ENCODE measurements at regions not wholly inside any gene's neighbourhood (a gene's known extent, or its start where the extent isn't known, plus 50 kb on each side); places are given as distances from the start of the nearest gene placed in this dataset.

- Histone ChIP-seq H3K4me1 (no peaks in the 10 kb centered on the region), H3K9me3 (no peaks in the 10 kb centered on the region), H3K4me2 (no peak overlapping the region), H3K27ac (no peak overlapping the region), H4K20me1 (no peaks in the 10 kb centered on the region), H3K27me3 (no peaks in the 10 kb centered on the region), H3K9ac (no peak overlapping the region), H3K4me3 (no peak overlapping the region), H3K36me3 (no peaks in the 10 kb centered on the region)
- no peak for TF ChIP-seq Cebpa-rat (IDR thresholded peaks at IDR 0.05)
Measured at GRCh38 chr15:25624504-25625177, 185.8 kb upstream of the UBE3A start.

GRCh38 chr15:25623708-25624107 lies 184.9 kb upstream of the UBE3A start:
- H3K9me3 ChIP-seq, result no peaks in the 10 kb centered on the region
- no peaks in the 10 kb centered on the region for H3K27me3 ChIP-seq
- no peaks in the 10 kb centered on the region for H3K36me3 ChIP-seq
- no peak overlapping the region for H3K9ac ChIP-seq
- H3K27ac ChIP-seq, result no peak overlapping the region
- H3K4me2 ChIP-seq, result no peak overlapping the region
- no peaks in the 10 kb centered on the region for H3K4me1 ChIP-seq
- no peak overlapping the region for H3K4me3 ChIP-seq
- no peak for TF ChIP-seq Cebpa-rat (IDR thresholded peaks at IDR 0.05)
- no peaks in the 10 kb centered on the region for H4K20me1 ChIP-seq

GRCh38 chr15:25620466-25620865 lies 181.6 kb upstream of the UBE3A start:
- Histone ChIP-seq H3K9ac (no peak overlapping the region), H3K36me3 (no peaks in the 10 kb centered on the region), H3K9me3 (peaks cover 3% of the 10 kb centered on the region; the same call in 1 of the 2 replicates), H3K4me2 (no peak overlapping the region), H3K27me3 (no peaks in the 10 kb centered on the region), H4K20me1 (no peaks in the 10 kb centered on the region), H3K4me3 (no peak overlapping the region), H3K27ac (no peak overlapping the region), H3K4me1 (no peaks in the 10 kb centered on the region)
- TF ChIP-seq Cebpa-rat (IDR thresholded peaks at IDR 0.05), result no peak

- Histone ChIP-seq H4K20me1 (no peaks in the 10 kb centered on the region), H3K27me3 (no peaks in the 10 kb centered on the region)
Measured at GRCh38 chr15:25619761-25620160, 180.9 kb upstream of the UBE3A start.

GRCh38 chr15:25619076-25619475 lies 180.3 kb upstream of the UBE3A start:
- H3K4me2 ChIP-seq, result no peak overlapping the region
- H3K36me3 ChIP-seq, result no peaks in the 10 kb centered on the region
- H4K20me1 ChIP-seq, result no peaks in the 10 kb centered on the region
- no peak for TF ChIP-seq Cebpa-rat (IDR thresholded peaks at IDR 0.05)
- peaks cover 3% of the 10 kb centered on the region; the same call in 1 of the 2 replicates for H3K9me3 ChIP-seq
- no peaks in the 10 kb centered on the region for H3K27me3 ChIP-seq
- H3K4me3 ChIP-seq, result no peak overlapping the region
- no peak overlapping the region for H3K9ac ChIP-seq
- no peak overlapping the region for H3K27ac ChIP-seq
- no peaks in the 10 kb centered on the region for H3K4me1 ChIP-seq

More at GRCh38 chr15:25619761-25620160, 180.9 kb upstream of the UBE3A start:
- Histone ChIP-seq H3K9me3 (peaks cover 3% of the 10 kb centered on the region; the same call in 1 of the 2 replicates), H3K4me3 (no peak overlapping the region), H3K9ac (no peak overlapping the region), H3K27ac (no peak overlapping the region), H3K4me2 (no peak overlapping the region), H3K36me3 (no peaks in the 10 kb centered on the region), H3K4me1 (no peaks in the 10 kb centered on the region)
- no peak for TF ChIP-seq Cebpa-rat (IDR thresholded peaks at IDR 0.05)

- H3K4me3 ChIP-seq, result no peak overlapping the region
- no peak overlapping the region for H3K27ac ChIP-seq
- no peak overlapping the region for H3K9ac ChIP-seq
- TF ChIP-seq Cebpa-rat (IDR thresholded peaks at IDR 0.05), result no peak
- H4K20me1 ChIP-seq, result no peaks in the 10 kb centered on the region
- peaks cover 3% of the 10 kb centered on the region; the same call in 1 of the 2 replicates for H3K9me3 ChIP-seq
- no peak overlapping the region for H3K4me2 ChIP-seq
- no peaks in the 10 kb centered on the region for H3K27me3 ChIP-seq
- no peaks in the 10 kb centered on the region for H3K36me3 ChIP-seq
- no peaks in the 10 kb centered on the region for H3K4me1 ChIP-seq
Measured at GRCh38 chr15:25618161-25618560, 179.3 kb upstream of the UBE3A start.

GRCh38 chr15:25616471-25616870 lies 177.6 kb upstream of the UBE3A start:
- Histone ChIP-seq H3K4me3 (no peak overlapping the region), H3K9me3 (peaks cover 3% of the 10 kb centered on the region; the same call in 1 of the 2 replicates), H3K4me2 (no peak overlapping the region), H3K27ac (no peak overlapping the region), H4K20me1 (no peaks in the 10 kb centered on the region), H3K27me3 (no peaks in the 10 kb centered on the region), H3K9ac (no peak overlapping the region), H3K4me1 (no peaks in the 10 kb centered on the region), H3K36me3 (no peaks in the 10 kb centered on the region)
- TF ChIP-seq Cebpa-rat (IDR thresholded peaks at IDR 0.05), result no peak

GRCh38 chr15:25613134-25613533 lies 174.3 kb upstream of the UBE3A start:
- H4K20me1 ChIP-seq, result no peaks in the 10 kb centered on the region
- no peak overlapping the region for H3K4me3 ChIP-seq
- H3K9me3 ChIP-seq, result peaks cover 3% of the 10 kb centered on the region; the same call in 1 of the 2 replicates
- H3K4me1 ChIP-seq, result no peaks in the 10 kb centered on the region
- no peaks in the 10 kb centered on the region for H3K36me3 ChIP-seq
- no peaks in the 10 kb centered on the region for H3K27me3 ChIP-seq
- no peak overlapping the region for H3K9ac ChIP-seq
- no peak for TF ChIP-seq Cebpa-rat (IDR thresholded peaks at IDR 0.05)
- H3K27ac ChIP-seq, result no peak overlapping the region
- H3K4me2 ChIP-seq, result no peak overlapping the region

GRCh38 chr15:25611603-25612002 lies 172.8 kb upstream of the UBE3A start:
- Histone ChIP-seq H3K4me3 (no peak overlapping the region), H3K9me3 (no peaks in the 10 kb centered on the region), H3K4me1 (no peaks in the 10 kb centered on the region), H4K20me1 (no peaks in the 10 kb centered on the region), H3K9ac (no peak overlapping the region), H3K27me3 (no peaks in the 10 kb centered on the region), H3K4me2 (no peak overlapping the region), H3K36me3 (no peaks in the 10 kb centered on the region), H3K27ac (no peak overlapping the region)
- no peak for TF ChIP-seq Cebpa-rat (IDR thresholded peaks at IDR 0.05)

GRCh38 chr15:25609371-25609770 lies 170.5 kb upstream of the UBE3A start:
- Histone ChIP-seq H3K4me1 (no peaks in the 10 kb centered on the region), H3K27me3 (no peaks in the 10 kb centered on the region), H3K4me2 (no peak overlapping the region), H3K9ac (no peak overlapping the region), H3K9me3 (no peaks in the 10 kb centered on the region), H3K36me3 (no peaks in the 10 kb centered on the region), H4K20me1 (no peaks in the 10 kb centered on the region), H3K4me3 (no peak overlapping the region), H3K27ac (no peak overlapping the region)
- TF ChIP-seq Cebpa-rat (IDR thresholded peaks at IDR 0.05), result no peak
